H1 (cell line): ENCODE measurements at regions not wholly inside any gene's neighbourhood (a gene's known extent, or its start where the extent isn't known, plus 50 kb on each side); places are given as distances from the start of the nearest gene placed in this dataset.

ENCODE experiments used
- CTCF ChIA-PET: fragments of 300-600 bp; sonication (Branson Sonifier 250); formaldehyde crosslinking; loops from one replicate; lab custom pipeline; 2021; ENCODE audit not compliant: partially characterized antibody; lab: Charles Lee
- POLR2A ChIA-PET: fragments of 300-600 bp; sonication (Branson Sonifier 250); formaldehyde crosslinking; loops from one replicate; lab custom pipeline; 2021; ENCODE audit warnings: inconsistent platforms; ENCODE audit not compliant: partially characterized antibody; lab: Charles Lee
- DNase-seq, 2 experiments: peaks; one replicate each; pipeline versions ENCODE4 v3.0.0 to v3.0.0-alpha.2; 2010 to 2022; ENCODE audit warnings: low spot score in 2 of 2, low read depth in 1 of 2, mixed read lengths in 1 of 2
- FAIRE-seq: peaks from 2 replicates; lab custom pipeline; 2011; peaks lifted over from hg19 to GRCh38; lab: Jason Lieb, UNC
- H2AFZ ChIP-seq: 2 replicates; pipeline ENCODE4 v1.8.1; 2012; ENCODE audit warnings: low read length, inconsistent platforms
- H2AK5ac ChIP-seq: 2 replicates; pipeline ENCODE4 v1.6.1; 2013; ENCODE audit warnings: low read depth, low read length
- H2BK120ac ChIP-seq: replicated peaks from 2 replicates; pipeline ENCODE3; 2013; ENCODE audit warnings: low read depth, low read length, inconsistent platforms
- H2BK12ac ChIP-seq: 2 replicates; pipeline ENCODE4 v1.6.1; 2013; ENCODE audit warnings: low read depth, low read length
- H2BK15ac ChIP-seq: 2 replicates; pipeline ENCODE4 v1.6.1; 2013; ENCODE audit warnings: low read length
- H2BK20ac ChIP-seq: 2 replicates; pipeline ENCODE4 v1.6.1; 2013; ENCODE audit warnings: low read length
- H2BK5ac ChIP-seq: 2 replicates; pipeline ENCODE4 v1.6.1; 2013; ENCODE audit warnings: low read depth, low read length
- H3K14ac ChIP-seq: 2 replicates; pipeline ENCODE4 v1.6.1; 2013; ENCODE audit warnings: inconsistent platforms; ENCODE audit not compliant: insufficient read length
- H3K18ac ChIP-seq: 2 replicates; pipeline ENCODE4 v1.6.1; 2013; ENCODE audit warnings: low read length; ENCODE audit errors: extremely low read depth
- H3K23ac ChIP-seq: 2 replicates; pipeline ENCODE4 v1.6.1; 2013; ENCODE audit warnings: inconsistent platforms; ENCODE audit not compliant: insufficient read length
- H3K23me2 ChIP-seq: 2 replicates; pipeline ENCODE4 v1.6.1; 2013; ENCODE audit warnings: low read depth, low read length
- H3K27ac ChIP-seq: 2 replicates; pipeline ENCODE4 v1.6.1; 2011; ENCODE audit warnings: low read depth, low read length, inconsistent platforms
- H3K27me3 ChIP-seq, 4 experiments: replicated peaks in 1 of 4; 1 replicate in 1 of 4; 2 replicates in 3 of 4; pipeline versions ENCODE4 v1.6.1 to v1.8.1; 2011 to 2013; ENCODE audit warnings: low read length in 3 of 4, mild to moderate bottlenecking in 3 of 4, inconsistent platforms in 2 of 4, mixed read lengths in 2 of 4, moderate library complexity in 1 of 4; ENCODE audit not compliant: control insufficient read depth in 3 of 4, insufficient read depth in 3 of 4; ENCODE audit errors: extremely low read depth in 1 of 4
- H3K36me3 ChIP-seq, 4 experiments: 2 replicates each; pipeline versions ENCODE4 v1.6.1 to v1.8.1; 2011 to 2013; ENCODE audit warnings: mild to moderate bottlenecking in 4 of 4, low read length in 3 of 4, moderate library complexity in 2 of 4, control low read depth in 1 of 4, inconsistent platforms in 1 of 4; ENCODE audit not compliant: insufficient read depth in 4 of 4, control insufficient read depth in 2 of 4
- H3K4ac ChIP-seq: replicated peaks from 2 replicates; pipeline ENCODE3; 2013; ENCODE audit warnings: low read length, low read depth, mixed read lengths, inconsistent platforms; ENCODE audit not compliant: insufficient read length
- H3K4me1 ChIP-seq, 4 experiments: replicated peaks in 1 of 4; 1 replicate in 1 of 4; 2 replicates in 3 of 4; pipeline versions ENCODE4 v1.6.1 to v1.8.1; 2011 to 2013; ENCODE audit warnings: low read length in 3 of 4, inconsistent platforms in 2 of 4, mixed read lengths in 1 of 4; ENCODE audit not compliant: insufficient read depth in 4 of 4, control insufficient read depth in 3 of 4
- H3K4me2 ChIP-seq, 2 experiments: 2 replicates each; pipeline versions ENCODE4 v1.6.1 to v1.8.1; 2011 to 2013; ENCODE audit warnings: low read depth in 2 of 2, low read length in 2 of 2, control low read depth in 1 of 2, inconsistent platforms in 1 of 2, mild to moderate bottlenecking in 1 of 2; ENCODE audit not compliant: insufficient read depth in 1 of 2
- H3K4me3 ChIP-seq, 4 experiments: fragments of 200-600, 300-600 bp in 1 of 4; sonication (generic), shearing (Covaris generic), sonication (Bioruptor Twin) in 1 of 4; 2 replicates each; pipeline versions ENCODE4 v1.5.1 to v1.8.1; 2011 to 2016; ENCODE audit warnings: low read length in 4 of 4, low read depth in 3 of 4, control low read depth in 2 of 4, inconsistent platforms in 2 of 4, mild to moderate bottlenecking in 2 of 4, mixed read lengths in 1 of 4, moderate library complexity in 1 of 4; ENCODE audit not compliant: insufficient read depth in 2 of 4; ENCODE audit errors: extremely low read depth in 1 of 4
- H3K56ac ChIP-seq: replicated peaks from 2 replicates; pipeline ENCODE3; 2013; ENCODE audit warnings: low read depth, mild to moderate bottlenecking, mixed read lengths, low read length, inconsistent platforms; ENCODE audit not compliant: insufficient read length
- H3K79me1 ChIP-seq: 2 replicates; pipeline ENCODE4 v1.6.1; 2013; ENCODE audit warnings: low read depth, low read length, control low read depth
- H3K79me2 ChIP-seq, 2 experiments: 2 replicates each; pipeline versions ENCODE4 v1.6.1 to v1.8.1; 2012 to 2013; ENCODE audit warnings: low read length in 2 of 2, mild to moderate bottlenecking in 2 of 2, inconsistent platforms in 1 of 2; ENCODE audit not compliant: insufficient read depth in 2 of 2, control insufficient read depth in 1 of 2
- H3K9ac ChIP-seq, 4 experiments: replicated peaks in 1 of 4; 1 replicate in 1 of 4; 2 replicates in 3 of 4; pipeline versions ENCODE4 v1.6.1 to v1.8.1; 2011 to 2013; ENCODE audit warnings: low read depth in 3 of 4, low read length in 3 of 4, control low read depth in 2 of 4, mild to moderate bottlenecking in 2 of 4, moderate library complexity in 2 of 4, inconsistent platforms in 1 of 4; ENCODE audit errors: extremely low read depth in 1 of 4
- H3K9me3 ChIP-seq, 2 experiments: 2 replicates each; pipeline versions ENCODE4 v1.6.1 to v1.8.1; 2012 to 2013; ENCODE audit warnings: mild to moderate bottlenecking in 2 of 2, moderate library complexity in 2 of 2, control low read depth in 1 of 2, inconsistent platforms in 1 of 2, low read depth in 1 of 2, low read length in 1 of 2, mixed read lengths in 1 of 2; ENCODE audit not compliant: insufficient read depth in 2 of 2
- H4K20me1 ChIP-seq, 2 experiments: replicated peaks in 1 of 2; 2 replicates each; pipeline versions ENCODE3 to v1.8.1; 2011 to 2013; ENCODE audit warnings: inconsistent platforms in 2 of 2, low read length in 2 of 2, mild to moderate bottlenecking in 1 of 2; ENCODE audit not compliant: insufficient read depth in 2 of 2, control insufficient read depth in 1 of 2
- H4K5ac ChIP-seq: 2 replicates; pipeline ENCODE4 v1.6.1; 2013; ENCODE audit warnings: low read length, low read depth, mixed read lengths, inconsistent platforms; ENCODE audit not compliant: insufficient read length
- H4K8ac ChIP-seq: 2 replicates; pipeline ENCODE4 v1.8.0; 2013; ENCODE audit warnings: mild to moderate bottlenecking, moderate library complexity, low read length, inconsistent platforms; ENCODE audit not compliant: insufficient read depth; ENCODE audit errors: extremely low read depth
- H4K91ac ChIP-seq: replicated peaks from 2 replicates; pipeline ENCODE3; 2013; ENCODE audit warnings: low read length, mixed read lengths, inconsistent platforms; ENCODE audit not compliant: insufficient read length
- EP300 ChIP-seq, 2 experiments: IDR thresholded peaks; 1 replicate in 1 of 2; 2 replicates in 1 of 2; pipeline ENCODE4 v1.6.1; 2011 to 2012; ENCODE audit warnings: low read depth in 2 of 2, low read length in 2 of 2, mild to moderate bottlenecking in 2 of 2, borderline replicate concordance in 1 of 2, inconsistent platforms in 1 of 2, moderate library complexity in 1 of 2
- FOSL1 ChIP-seq: IDR thresholded peaks from 2 replicates; pipeline ENCODE4 v1.6.1; 2011; ENCODE audit warnings: mild to moderate bottlenecking, low read depth, low read length, moderate library complexity; ENCODE audit not compliant: insufficient read depth
- KDM4A ChIP-seq: IDR thresholded peaks from one replicate; pipeline ENCODE4 v1.7.1; 2012; ENCODE audit warnings: low read depth, mild to moderate bottlenecking, moderate library complexity, low read length, inconsistent platforms; ENCODE audit not compliant: severe bottlenecking
- NANOG ChIP-seq: IDR thresholded peaks from 2 replicates; pipeline ENCODE4 v1.6.1; 2011; ENCODE audit warnings: low read length, low read depth, mild to moderate bottlenecking, inconsistent platforms; ENCODE audit not compliant: insufficient read depth, poor library complexity, severe bottlenecking
- TAF1 ChIP-seq: IDR thresholded peaks from 2 replicates; pipeline ENCODE4 v1.6.1; 2011; ENCODE audit warnings: mild to moderate bottlenecking, low read depth, low read length
- TBP ChIP-seq: IDR thresholded peaks from 2 replicates; pipeline ENCODE4 v1.6.1; 2011; ENCODE audit warnings: low read depth, low read length, improper control_type of control experiment
- YY1 ChIP-seq: IDR thresholded peaks from 2 replicates; pipeline ENCODE4 v1.6.1; 2011; ENCODE audit warnings: low read depth, mild to moderate bottlenecking, low read length
- TF ChIP-seq, protein P1 (sequence below): IDR thresholded peaks from 2 replicates; pipeline ENCODE4 v1.6.1; 2011; ENCODE audit warnings: low read length, improper control_type of control experiment

DNA sequence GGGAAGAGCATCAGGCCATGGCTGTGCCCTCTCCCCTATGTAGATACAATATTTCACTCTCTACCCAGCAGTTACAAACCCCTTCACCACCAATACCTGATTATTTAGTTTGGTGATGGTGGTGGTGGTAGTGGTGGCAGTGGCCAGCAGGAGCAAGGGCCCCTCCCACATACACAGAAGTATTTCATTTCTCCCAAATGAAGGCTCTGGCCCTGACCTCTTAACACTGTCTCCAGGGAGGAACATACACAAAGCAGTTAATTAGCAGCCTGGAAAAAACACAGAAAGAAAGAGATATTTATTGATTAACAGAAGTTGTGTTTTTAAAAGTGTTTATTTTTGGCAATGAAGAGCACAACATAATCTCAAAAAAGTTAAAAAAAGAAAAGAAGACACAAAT lies 212.7 kb upstream of the SAMSN1 start:
- DNase-seq (no peak), FAIRE-seq (no peak)
- Histone ChIP-seq H2BK15ac (no peak overlapping the region), H3K14ac (no peak overlapping the region), H3K4me3 (no peak overlapping the region), H2AFZ (no peak overlapping the region), H3K4ac (no peak overlapping the region), H2BK12ac (no peak overlapping the region), H3K27ac (no peak overlapping the region), H3K36me3 (no peaks in the 10 kb centered on the region), H2AK5ac (no peak overlapping the region), H2BK120ac (no peak overlapping the region), H4K5ac (no peak overlapping the region), H3K23ac (no peak overlapping the region), H3K4me2 (no peak overlapping the region), H3K18ac (no peak overlapping the region), H3K23me2 (no peaks in the 10 kb centered on the region), H3K79me2 (no peaks in the 10 kb centered on the region), H3K56ac (no peak overlapping the region), H3K9ac (no peak overlapping the region), H4K20me1 (no peaks in the 10 kb centered on the region), H3K4me1 (no peaks in the 10 kb centered on the region), H3K27me3 (no peaks in the 10 kb centered on the region), H3K9me3 (no peaks in the 10 kb centered on the region), H2BK5ac (no peak overlapping the region), H4K91ac (no peak overlapping the region), H2BK20ac (no peak overlapping the region), H3K79me1 (no peaks in the 10 kb centered on the region), H4K8ac (no peak overlapping the region)
- TF ChIP-seq, protein P1, sequence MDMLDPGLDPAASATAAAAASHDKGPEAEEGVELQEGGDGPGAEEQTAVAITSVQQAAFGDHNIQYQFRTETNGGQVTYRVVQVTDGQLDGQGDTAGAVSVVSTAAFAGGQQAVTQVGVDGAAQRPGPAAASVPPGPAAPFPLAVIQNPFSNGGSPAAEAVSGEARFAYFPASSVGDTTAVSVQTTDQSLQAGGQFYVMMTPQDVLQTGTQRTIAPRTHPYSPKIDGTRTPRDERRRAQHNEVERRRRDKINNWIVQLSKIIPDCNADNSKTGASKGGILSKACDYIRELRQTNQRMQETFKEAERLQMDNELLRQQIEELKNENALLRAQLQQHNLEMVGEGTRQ, result no peak
- TF ChIP-seq KDM4A (no peak), TBP (no peak), YY1 (no peak), NANOG (no peak), EP300 (IDR thresholded peaks at IDR 0.05; ENCODE audit: borderline replicate concordance in 1 of 2, low read depth in 2 of 2, low read length in 2 of 2) (no peak), FOSL1 (no peak), TAF1 (no peak)
- POLR2A ChIA-PET, result no interaction called here
- CTCF ChIA-PET, result no interaction called here
